ENCODE measurements at regions not wholly inside any gene's neighbourhood (a gene's known extent, or its start where the extent isn't known, plus 50 kb on each side); places are given as distances from the start of the nearest gene placed in this dataset.
"Not testable (repeated sequence)": the region's sequence is repeated elsewhere in the genome, so short reads cannot be mapped to it uniquely, and the experiment has no call there.

- DNase-seq, result no peak
Measured at GRCh38 chr10:83995738-83996331, 143.5 kb upstream of the GHITM start.

DNA sequence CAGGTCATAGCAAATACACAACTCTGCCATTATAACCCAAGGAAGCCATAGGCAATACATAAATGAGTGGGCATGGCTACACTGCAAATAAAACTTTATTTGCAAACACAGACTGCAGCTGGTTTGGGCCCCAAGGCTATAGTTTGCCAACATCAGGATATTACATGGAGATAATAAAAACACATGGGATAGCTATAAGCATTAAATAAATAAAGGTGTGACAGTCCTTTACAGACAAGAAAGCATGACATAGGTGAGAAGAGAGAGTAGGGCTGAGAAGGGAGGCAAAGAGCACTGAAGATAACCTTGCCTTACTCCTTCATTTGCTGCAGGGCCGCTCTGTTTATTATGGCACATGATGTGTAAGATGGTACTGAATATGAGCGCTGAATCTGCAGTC lies 135.1 kb upstream of the GHITM start:
- DNase-seq, result no peak

DNA sequence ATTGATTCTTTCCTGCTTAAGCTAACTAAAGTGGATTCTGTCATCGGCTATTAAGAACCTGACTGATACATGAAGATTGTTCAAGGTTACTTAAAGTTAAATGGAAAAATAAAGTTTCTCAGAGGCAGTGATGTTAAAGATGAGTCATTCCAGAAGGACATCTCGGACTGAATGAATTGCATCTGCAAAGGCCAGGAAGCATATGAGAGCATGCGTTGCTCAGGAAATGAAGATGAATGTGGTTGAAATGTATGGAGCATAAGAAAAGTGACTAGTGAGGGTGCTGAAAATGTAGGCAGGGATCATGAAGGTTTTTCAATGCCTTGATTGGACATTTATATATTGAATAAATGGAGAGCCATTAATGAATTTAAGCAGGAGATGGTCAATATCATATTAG lies 133.9 kb upstream of the GHITM start:
- DNase-seq, result no peak

DNA sequence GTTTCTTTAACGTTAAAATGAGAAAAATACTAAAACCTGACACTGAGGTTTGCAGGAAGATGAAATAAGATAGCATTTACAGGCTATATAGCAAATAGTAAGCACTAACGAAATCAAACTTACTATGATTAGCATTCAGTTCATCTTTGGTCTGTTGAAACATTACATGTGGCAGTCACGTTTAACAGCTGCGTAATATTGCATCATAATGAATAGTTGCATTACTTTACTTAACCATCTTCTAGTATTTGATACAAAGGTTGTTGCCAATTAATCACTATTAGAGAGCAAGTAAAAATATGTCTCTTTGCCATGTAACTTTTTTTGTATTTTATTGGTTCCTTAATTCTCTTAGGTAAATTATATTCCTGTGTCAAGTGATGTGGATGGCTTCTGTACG lies 131.8 kb upstream of the GHITM start:
- no peak for DNase-seq

- no peak for DNase-seq
Measured at GRCh38 chr10:84008878-84009277, 130.4 kb upstream of the GHITM start.

- DNase-seq, result no peak
Measured at GRCh38 chr10:84012431-84012830, 126.9 kb upstream of the GHITM start.

DNA sequence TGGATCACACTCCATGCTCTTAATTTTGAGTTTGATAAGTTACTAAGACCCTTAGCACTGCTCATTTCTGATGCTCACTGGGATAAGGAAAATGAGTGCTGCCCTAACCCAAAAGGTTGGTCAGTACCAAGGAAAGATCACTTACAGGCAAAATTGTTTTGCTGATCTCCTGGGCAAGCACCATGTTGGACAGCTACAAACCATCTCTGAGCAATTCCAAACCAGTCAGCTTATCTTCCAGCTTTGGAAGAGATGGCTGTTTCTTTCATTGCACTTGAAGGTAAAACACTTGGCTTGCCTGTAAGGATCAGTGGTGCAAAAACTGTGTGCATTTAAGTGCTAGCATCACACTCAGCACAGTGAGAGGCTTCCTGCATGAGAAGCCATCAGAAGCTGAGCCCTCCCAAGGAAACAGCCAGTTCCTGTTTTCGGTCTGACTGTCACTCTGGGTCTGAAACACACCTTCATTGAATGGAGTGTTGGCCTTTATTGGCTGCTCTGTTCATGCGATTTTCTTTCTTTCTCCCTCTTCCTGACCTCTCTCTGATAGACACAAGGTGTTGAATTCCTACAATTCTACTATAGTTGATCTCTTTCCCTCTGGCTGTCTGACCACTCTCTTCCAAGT lies 126.4 kb upstream of the GHITM start:
- no peak for DNase-seq

DNA sequence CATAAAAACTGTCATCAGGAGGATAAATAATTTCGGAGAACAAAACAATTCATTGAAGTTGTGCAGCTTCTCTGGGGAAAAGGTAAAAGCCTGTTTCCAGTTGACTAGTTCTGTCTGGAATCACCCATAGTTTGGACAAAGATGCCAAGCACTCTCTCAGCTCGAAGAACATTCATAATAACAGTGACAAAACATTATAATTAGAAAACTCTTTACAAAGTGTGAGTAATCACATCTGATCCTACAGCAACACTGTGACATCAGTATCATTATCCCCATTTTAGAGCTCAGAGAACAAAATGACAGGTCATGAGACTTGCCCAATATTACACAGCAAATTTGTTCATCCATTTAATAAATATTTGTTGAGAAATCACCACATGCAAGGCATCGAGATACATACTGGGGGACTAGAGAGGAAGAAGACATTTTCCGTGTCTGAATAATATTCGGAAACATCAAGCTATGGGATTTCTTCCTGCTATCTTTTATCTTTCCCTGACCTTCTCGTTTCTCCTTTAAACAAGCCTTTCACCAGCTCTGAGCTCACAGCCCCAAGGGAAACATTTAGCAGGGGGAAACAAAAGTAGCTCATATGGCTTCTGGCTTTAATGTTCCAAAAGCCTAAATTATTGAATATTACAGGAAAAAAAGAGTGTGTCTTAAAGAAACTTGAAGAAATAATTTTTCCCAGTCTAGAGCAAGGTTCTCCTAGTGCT lies 123.3 kb upstream of the GHITM start:
- no peak for DNase-seq

DNA sequence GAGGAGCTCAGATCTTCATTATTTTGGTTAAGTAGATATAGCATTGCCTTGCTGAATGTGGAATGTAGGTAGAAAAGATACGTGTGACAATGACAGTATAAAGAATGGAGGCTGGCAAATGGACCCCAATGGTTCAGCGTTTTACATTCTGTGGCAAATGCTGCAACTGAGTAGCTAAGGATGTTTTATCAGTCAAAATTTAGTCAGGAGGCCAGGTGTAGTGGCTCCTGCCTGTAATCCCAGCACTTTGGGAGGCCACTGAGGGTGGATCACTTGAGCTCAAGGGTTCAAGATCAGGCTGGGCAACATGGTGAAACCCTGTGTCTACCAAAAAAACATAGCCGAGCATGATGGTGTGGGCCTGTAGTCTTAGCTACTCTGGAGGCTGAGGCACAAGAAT lies 120.5 kb upstream of the GHITM start:
- no peak for DNase-seq

DNA sequence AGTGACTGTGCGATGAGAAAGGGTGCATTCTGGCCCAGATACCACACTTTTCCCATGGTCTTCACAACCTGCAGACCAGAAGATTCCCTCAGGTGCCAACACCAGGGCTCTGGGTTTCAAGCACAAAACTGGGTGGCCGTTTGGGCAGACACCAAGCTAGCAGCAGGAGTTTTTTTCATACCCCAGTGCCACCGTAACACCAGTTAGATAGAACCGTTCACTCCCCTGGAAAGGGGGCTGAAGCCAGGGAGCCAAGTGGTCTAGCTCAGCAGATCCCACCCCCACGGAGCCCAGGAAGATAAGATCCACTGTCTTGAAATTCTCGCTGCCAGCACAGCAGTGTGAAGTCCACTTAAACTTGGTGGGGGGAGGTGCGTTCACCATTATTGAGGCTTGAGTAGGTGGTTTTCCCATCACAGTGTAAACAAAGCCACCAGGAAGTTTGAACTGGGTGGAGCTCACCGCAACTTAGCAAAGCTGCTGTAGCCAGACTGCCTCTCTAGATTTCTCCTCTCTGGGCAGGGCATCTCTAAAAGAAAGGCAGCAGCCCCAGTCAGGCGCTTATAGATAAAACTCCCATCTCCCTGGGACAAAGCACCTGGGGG lies 119.4 kb upstream of the GHITM start:
- not testable (repeated sequence) for DNase-seq

DNA sequence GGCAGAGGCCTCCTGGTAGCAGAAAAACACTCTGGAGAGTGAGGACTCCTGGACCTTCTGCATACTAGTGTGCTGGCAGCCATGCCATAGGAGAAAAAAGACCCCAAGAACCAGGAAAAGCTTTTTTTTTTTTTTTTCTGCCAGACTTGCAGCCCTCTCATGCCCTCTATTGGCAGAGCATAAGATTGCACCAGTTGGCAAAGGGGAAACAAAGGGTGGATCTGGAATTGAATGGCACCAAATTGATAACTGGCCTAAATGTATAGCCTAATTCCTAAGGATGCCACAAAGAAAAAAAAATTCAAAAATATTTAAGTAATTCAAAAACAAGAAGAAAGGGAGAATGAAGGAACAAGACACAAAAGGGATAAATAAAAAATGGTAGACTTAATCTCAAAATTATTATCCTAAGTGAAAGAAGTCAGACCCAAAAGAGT lies 112.5 kb upstream of the GHITM start:
- no peak for DNase-seq

DNA sequence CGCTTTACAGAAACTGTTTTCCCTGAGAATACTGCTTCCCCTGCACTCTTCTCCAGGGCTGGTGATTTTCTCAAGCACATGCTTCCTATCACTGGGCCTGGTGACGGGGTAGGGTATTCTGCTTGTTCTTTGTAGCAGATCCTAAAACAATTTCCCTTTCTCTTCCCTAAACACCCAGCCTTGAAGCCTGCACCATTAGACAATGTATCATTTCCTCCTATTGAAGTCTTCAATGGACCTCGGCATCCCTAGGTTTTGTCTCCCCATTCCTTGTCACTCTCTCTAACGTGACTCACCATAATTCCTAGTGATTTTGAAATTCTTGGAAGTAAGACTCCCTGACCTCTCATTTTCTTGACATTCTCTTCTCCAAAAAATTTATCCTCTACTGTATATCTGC lies 109.5 kb upstream of the GHITM start:
- no peak for DNase-seq

DNA sequence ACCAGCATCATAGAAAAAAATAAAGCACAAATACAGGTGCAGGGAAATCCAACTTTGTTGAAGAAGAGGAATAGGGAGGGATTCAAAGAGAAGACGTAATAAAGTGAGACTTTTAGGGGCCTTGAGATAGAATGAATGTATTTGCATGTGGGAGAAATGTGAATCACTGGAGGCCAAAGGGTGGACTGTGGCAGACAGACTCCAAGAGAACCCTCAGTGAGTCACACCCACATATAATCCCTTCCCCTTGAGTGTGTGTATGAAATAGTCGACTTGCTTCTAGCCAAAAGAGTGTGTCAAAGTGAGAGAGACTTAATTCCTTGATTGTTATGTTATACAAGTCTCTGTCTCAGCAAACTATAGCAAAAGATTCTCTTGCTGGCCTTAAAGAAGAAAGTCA lies 101.3 kb upstream of the GHITM start:
- no peak for DNase-seq

DNA sequence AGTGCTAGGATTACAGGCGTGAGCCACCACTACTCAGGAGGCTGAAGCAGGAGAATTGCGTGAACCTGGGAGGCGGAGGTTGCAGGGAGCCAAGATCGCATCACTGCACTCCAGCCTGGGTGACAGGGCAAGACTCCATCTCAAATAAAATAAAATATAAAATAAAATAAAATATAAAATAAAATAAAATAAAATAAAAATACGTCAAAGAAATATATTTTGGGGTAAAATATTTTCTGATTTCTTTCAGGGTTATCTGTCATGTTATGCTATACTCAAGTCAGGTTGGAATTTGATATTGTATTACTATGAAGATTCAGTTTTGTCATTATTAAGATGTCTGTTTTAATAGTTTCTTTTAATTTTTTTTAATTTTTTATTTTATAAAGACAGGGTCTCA lies 99.4 kb upstream of the GHITM start:
- DNase-seq, result no peak

GRCh38 chr10:84047258-84048010 lies 91.9 kb upstream of the GHITM start:
- no peak for DNase-seq

DNA sequence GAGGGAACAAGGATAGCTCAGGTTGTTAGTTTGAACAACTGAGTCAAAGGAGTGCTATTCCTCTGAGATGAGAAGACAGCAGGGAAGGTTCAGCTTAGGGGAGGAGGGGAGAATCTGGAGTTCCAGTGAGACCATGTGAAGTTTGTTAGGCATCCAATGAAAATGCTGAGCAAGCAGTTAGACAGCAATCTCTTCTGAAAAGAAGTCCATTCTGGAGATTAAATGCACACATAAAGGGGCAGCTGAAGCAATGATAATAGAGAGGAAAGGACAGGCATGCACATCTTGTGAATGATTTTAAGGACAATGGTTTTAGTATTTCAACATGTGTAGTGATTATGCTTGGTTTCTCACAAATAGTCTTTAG lies 89.7 kb upstream of the GHITM start:
- DNase-seq, result no peak

- no peak for DNase-seq
Measured at GRCh38 chr10:84053626-84054025, 85.7 kb upstream of the GHITM start.

DNA sequence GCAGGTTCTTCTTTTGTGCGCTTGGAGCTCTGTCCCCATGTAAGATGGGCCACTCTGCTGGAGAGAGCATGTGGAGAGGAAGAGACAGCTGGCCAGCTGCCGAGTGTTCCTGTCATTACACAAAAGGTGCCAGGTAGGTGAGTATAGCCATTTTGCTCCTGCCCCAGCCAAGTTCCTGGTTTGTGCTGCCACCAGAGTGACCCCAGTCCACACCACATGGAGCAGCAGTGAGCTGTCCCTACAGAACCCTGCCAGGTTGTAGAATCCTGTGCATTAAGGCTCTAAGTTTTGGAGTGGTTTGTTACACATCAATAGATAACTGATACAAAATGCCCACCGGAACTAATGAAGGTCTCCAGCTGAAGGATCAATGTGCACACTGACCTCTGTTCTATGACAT lies 84.6 kb upstream of the GHITM start:
- DNase-seq, result no peak

DNA sequence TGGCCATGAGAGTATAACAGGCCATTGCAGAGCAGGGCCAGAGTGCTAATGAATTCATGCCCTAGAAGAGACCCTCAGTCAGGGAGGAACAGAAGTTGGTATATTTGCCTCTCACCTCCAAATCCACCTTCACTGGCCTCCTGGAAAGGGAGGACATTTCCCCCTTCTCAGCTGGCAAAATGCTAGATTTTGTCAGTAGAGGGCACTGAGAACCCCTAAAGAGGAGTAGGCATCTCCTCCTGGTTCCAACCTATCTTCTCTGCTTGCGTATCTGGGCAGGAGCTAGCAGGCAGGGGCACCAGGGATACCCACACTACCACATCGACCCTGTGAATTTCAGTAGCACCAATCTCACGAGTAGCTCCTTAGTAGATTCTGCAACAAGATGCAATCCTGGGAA lies 79.8 kb upstream of the GHITM start:
- DNase-seq, result no peak

GRCh38 chr10:84063440-84063839 lies 75.9 kb upstream of the GHITM start:
- no peak for DNase-seq

- no peak for DNase-seq
Measured at GRCh38 chr10:84065804-84066601, 73.3 kb upstream of the GHITM start.

DNA sequence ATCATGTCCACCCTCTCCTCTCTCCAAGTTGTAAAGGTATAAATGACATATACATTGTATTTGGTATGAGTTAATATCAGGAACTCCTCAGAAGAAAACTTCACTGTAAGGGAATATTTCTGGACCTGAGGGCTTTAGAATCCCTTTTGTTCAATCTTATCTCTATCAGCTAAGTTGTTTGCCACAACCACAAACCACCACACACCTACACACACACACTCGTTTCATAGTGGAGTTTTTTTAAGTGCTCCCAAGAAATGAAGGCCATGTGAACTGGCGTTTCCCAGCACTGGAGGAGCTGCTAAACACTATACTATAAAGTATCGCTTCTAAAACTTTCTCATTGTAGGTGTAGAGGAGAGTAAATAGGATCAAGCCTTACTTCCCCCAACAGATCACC lies 64.8 kb upstream of the GHITM start:
- DNase-seq, result no peak

All from activated CD4-positive, CD25-positive, alpha-beta regulatory T cell (primary cell).